Naive B cell (primary cell): ENCODE measurements at regions not wholly inside any gene's neighbourhood (a gene's known extent, or its start where the extent isn't known, plus 50 kb on each side); places are given as distances from the start of the nearest gene placed in this dataset.

Experiments
- ATAC-seq, 2 donors: fragments of 150-1000 bp; cut with Tn5 transposase; 2 replicates each; pipeline ENCODE4 v1.10.0; 2021; ENCODE audit warnings: low read depth in 2 of 2, mild to moderate bottlenecking in 2 of 2, moderate library complexity in 2 of 2
- DNase-seq: peaks from one replicate; pipeline ENCODE4 v3.0.0; 2022
- H3K27ac Mint-ChIP-seq, 6 donors: one replicate each; pipeline ENCODE4 v1.8.0; 2020 to 2022; ENCODE audit warnings: mild to moderate bottlenecking in 6 of 6, mixed read lengths in 6 of 6, moderate library complexity in 5 of 6, inconsistent platforms in 2 of 6
- H3K27me3 Mint-ChIP-seq, 3 donors: one replicate each; pipeline ENCODE4 v1.8.0; 2021 to 2022; ENCODE audit warnings: mixed read lengths in 3 of 3, mild to moderate bottlenecking in 1 of 3
- H3K36me3 Mint-ChIP-seq, 2 donors: one replicate each; pipeline ENCODE4 v1.8.0; 2020 to 2022; ENCODE audit warnings: mixed read lengths in 2 of 2, inconsistent platforms in 1 of 2, mild to moderate bottlenecking in 1 of 2
- H3K4me1 Mint-ChIP-seq, 3 donors: one replicate each; pipeline ENCODE4 v1.8.0; 2020 to 2022; ENCODE audit warnings: mixed read lengths in 3 of 3, inconsistent platforms in 1 of 3, mild to moderate bottlenecking in 1 of 3, moderate library complexity in 1 of 3
- H3K4me3 Mint-ChIP-seq, 8 donors: one replicate each; pipeline ENCODE4 v1.8.0; 2020 to 2022; ENCODE audit warnings: mild to moderate bottlenecking in 8 of 8, mixed read lengths in 8 of 8, moderate library complexity in 8 of 8, inconsistent platforms in 2 of 8
- H3K9me3 Mint-ChIP-seq, 7 donors: one replicate each; pipeline ENCODE4 v1.8.0; 2020 to 2022; ENCODE audit warnings: mixed read lengths in 7 of 7, mild to moderate bottlenecking in 5 of 7, inconsistent platforms in 2 of 7, moderate library complexity in 1 of 7

DNA sequence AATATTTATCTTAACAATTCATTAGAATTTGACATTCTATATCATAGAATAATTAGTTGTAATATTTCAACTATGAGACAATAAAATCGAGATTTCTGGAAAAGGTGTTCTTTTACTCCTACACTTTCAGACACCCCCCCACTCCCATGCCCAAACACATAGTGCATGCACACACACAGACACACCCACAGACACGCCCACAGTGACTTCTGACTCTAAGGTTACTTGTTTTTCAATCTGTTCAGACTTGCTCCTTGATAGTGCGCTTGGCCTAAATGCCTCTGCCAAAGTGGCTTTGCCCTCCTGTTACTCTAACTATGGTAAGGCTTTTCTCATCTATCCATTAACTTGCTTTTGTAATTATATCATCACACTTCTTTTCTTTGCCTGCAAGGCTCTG, 144.0 kb upstream of the PPP1R3A start:
- Mint-ChIP-seq H3K27ac (no peak overlapping the region), H3K4me3 (no peak overlapping the region), H3K36me3 (no peaks in the 10 kb centered on the region), H3K27me3 (peaks cover 14 to 50% (median 33%) of the 10 kb centered on the region in 3 donors), H3K9me3 (peaks cover 0 to 5% (median 3%) of the 10 kb centered on the region in 7 donors), H3K4me1 (peaks cover 0 to 6% (median 0%) of the 10 kb centered on the region in 3 donors)
- no peak for ATAC-seq
- no peak for DNase-seq

DNA sequence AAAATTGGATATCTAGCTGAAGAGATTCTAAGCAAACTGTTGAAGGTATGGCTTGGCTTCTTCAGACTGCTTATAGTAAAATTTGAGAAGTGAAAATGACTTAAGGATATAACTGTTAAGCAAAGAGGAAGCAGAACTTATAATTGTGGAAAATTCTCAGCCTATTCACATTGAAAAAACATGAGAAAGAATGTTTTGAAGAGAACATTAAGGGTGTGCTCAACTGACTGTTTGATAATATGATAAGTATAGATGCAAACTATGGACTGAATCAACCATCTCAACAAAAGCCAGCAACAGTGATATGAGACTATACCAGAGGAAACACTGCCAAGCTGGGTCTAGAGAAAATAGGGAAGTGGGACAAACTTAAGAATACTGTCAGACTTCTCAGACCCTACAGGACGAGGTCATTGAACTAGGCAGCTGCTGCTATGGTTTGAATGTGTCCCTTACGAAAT, 133.1 kb upstream of the PPP1R3A start:
- peak; percentile 87 to 94 for ATAC-seq
- H3K9me3 Mint-ChIP-seq: peaks cover 4 to 10% (median 8%) of the 10 kb centered on the region in 7 donors
- peaks cover 0 to 8% of the 10 kb centered on the region in 2 donors for H3K36me3 Mint-ChIP-seq
- H3K4me3 Mint-ChIP-seq: peak overlapping the region in 7 of 8 donors; percentile 30 to 75 (median 54)
- H3K27me3 Mint-ChIP-seq: peaks cover 7 to 9% (median 8%) of the 10 kb centered on the region in 3 donors
- H3K4me1 Mint-ChIP-seq: peaks cover 32 to 45% (median 37%) of the 10 kb centered on the region in 3 donors
- peak overlapping the region in 1 of 6 donors; percentile 31 for H3K27ac Mint-ChIP-seq
- DNase-seq: peak; percentile 59

DNA sequence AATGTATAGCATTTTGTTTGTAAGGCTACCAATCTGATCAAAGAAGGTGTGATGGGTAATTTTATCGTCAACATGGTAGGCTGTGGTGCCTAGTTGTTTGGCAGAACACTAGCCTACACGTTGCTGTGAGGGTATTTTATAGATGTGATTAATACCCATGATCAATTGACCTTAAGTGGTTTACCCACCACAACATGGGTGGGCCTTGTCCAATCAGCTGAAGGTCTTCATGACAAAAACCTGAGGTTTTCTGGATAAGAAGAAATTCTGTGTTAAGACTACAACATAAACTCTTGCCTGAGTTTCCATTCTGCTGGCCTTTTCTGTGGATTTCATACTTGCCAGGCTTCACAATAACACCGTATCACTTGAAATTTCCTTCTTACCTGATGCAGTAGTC, 131.8 kb upstream of the PPP1R3A start:
- Mint-ChIP-seq H3K36me3 (no peaks in the 10 kb centered on the region), H3K27ac (peak overlapping the region in 1 of 6 donors; percentile 58), H3K4me1 (peaks cover 32 to 49% (median 41%) of the 10 kb centered on the region in 3 donors), H3K4me3 (no peak overlapping the region), H3K9me3 (peaks cover 0 to 6% (median 0%) of the 10 kb centered on the region in 7 donors), H3K27me3 (no peaks in the 10 kb centered on the region)
- no peak for DNase-seq
- ATAC-seq: no peak

DNA sequence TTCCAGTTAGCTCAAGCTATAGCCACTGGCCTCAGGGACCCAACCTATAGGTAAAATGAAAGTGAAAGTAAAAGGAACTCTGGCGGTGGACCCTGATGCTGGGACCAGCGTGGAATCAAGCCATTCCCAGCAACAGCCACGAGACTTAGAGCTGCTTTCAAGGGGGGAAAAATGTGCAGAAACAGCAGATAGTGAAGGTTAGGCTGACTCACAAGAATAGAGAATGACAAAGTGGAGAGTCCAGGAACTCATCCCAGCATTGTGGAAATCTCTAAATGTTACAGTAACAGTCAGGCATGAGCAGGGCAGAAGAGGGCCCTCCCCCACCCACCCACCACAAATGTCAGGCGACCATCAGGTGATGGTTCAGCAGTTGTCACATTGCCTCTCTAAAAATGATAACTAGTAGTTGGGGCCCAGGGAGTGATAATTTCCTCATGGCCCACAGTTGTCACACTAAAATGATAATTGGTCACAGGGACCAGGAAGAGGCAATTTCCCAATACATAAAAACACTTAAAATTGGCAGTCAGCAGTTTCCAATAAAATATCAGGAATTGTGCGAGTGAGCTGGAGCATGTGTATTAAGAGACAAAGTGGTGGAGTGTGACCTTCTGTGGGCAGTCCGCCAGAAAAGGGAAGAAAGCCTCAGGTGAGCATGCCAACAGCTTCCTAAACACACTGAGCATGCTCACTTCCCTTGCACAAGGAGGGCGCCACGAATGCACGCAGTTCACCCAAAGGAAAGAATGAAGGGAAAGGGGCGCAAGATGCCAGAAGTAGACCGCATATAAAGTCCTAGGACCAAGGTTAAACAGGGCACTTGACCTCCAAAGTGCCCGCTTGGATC, 129.8 kb upstream of the PPP1R3A start:
- Mint-ChIP-seq H3K9me3 (peaks cover 0 to 6% (median 0%) of the 10 kb centered on the region in 7 donors), H3K4me3 (peak overlapping the region in 4 of 8 donors; percentile 33 to 71 (median 51)), H3K27me3 (no peaks in the 10 kb centered on the region), H3K36me3 (no peaks in the 10 kb centered on the region), H3K4me1 (peaks cover 32 to 48% (median 41%) of the 10 kb centered on the region in 3 donors), H3K27ac (no peak overlapping the region)
- DNase-seq: no peak
- no peak for ATAC-seq

DNA sequence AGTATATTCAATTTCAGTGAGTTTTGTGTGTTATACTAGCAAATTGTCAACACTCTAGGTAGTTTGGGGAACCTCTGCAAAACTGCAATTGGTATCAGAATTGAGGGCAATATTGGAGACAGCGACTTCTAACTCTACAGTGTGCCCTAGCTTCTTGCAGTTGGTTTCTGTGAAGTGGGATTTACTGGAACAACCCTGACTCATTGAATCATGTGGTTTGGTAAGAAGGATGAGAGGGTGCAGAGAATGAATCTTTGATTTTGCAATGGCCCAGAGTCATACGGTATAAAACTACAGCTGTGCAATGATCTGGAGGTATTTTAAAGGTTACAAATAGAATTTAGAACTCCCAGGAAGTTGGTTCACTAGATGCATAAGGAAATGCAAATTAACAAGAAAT, 129.1 kb upstream of the PPP1R3A start:
- DNase-seq (no peak), ATAC-seq (no peak)
- no peaks in the 10 kb centered on the region for H3K27me3 Mint-ChIP-seq
- H3K4me1 Mint-ChIP-seq: peaks cover 27 to 41% (median 36%) of the 10 kb centered on the region in 3 donors
- H3K36me3 Mint-ChIP-seq: no peaks in the 10 kb centered on the region
- H3K27ac Mint-ChIP-seq: peak overlapping the region in 1 of 6 donors; percentile 12
- peaks cover 0 to 6% (median 0%) of the 10 kb centered on the region in 7 donors for H3K9me3 Mint-ChIP-seq
- H3K4me3 Mint-ChIP-seq: peak overlapping the region in 3 of 8 donors; percentile 34 to 71 (median 68)

DNA sequence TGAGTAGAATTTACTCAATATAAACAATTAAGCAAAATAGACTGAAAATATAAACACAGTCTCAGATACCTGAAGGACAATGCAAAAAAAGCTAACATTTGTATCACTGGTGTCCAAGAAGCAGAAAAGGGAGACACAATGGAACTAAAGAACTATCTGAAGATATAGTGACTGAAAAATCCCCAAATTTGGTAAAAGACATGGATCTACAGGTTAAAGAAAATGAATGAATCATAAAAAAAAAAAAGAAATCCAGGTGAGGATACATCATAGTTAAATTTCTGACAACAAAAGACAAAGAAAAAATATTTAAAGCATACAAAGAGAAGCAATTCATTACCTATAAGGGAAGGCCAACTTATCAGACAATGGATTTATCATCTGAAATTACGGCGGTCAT, 114.7 kb upstream of the PPP1R3A start:
- DNase-seq (no peak), ATAC-seq (no peak)
- H3K27ac Mint-ChIP-seq: peak overlapping the region in 1 of 6 donors; percentile 59
- H3K27me3 Mint-ChIP-seq: no peaks in the 10 kb centered on the region
- H3K4me3 Mint-ChIP-seq: no peak overlapping the region
- H3K4me1 Mint-ChIP-seq: no peaks in the 10 kb centered on the region
- no peaks in the 10 kb centered on the region for H3K9me3 Mint-ChIP-seq
- H3K36me3 Mint-ChIP-seq: no peaks in the 10 kb centered on the region

DNA sequence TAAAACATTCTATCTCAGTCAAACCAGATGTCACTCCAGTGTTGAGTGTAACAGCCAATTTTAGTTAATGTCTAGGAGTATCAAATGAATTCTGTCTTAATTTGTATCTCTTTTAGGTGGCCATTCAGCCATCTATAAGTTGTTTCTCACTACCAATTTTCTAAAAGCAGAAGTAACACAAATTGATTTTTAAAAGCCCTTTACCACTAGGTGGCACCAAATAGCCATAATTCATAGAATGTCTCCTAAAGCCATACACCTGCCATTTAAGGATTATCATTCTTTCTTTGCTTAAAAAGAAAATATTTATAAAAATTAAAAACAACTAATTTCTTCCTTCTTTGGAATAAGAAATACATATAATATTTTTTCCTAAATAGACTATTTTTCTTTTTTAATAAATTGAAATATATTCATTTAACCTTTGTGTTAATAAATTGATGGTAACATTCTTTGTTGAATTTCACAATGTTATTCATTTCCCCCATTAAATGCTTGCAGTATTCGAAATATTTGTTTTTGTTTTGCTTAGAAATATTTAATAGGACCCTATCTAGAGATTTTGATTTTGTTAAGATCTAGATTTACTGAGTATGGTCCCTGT, 107.8 kb upstream of the PPP1R3A start:
- no peaks in the 10 kb centered on the region for H3K4me1 Mint-ChIP-seq
- no peaks in the 10 kb centered on the region for H3K9me3 Mint-ChIP-seq
- H3K27ac Mint-ChIP-seq: no peak overlapping the region
- H3K27me3 Mint-ChIP-seq: peaks cover 4 to 13% (median 8%) of the 10 kb centered on the region in 3 donors
- ATAC-seq: peak; percentile 48 to 75
- peak; percentile 62 for DNase-seq
- no peak overlapping the region for H3K4me3 Mint-ChIP-seq
- no peaks in the 10 kb centered on the region for H3K36me3 Mint-ChIP-seq

DNA sequence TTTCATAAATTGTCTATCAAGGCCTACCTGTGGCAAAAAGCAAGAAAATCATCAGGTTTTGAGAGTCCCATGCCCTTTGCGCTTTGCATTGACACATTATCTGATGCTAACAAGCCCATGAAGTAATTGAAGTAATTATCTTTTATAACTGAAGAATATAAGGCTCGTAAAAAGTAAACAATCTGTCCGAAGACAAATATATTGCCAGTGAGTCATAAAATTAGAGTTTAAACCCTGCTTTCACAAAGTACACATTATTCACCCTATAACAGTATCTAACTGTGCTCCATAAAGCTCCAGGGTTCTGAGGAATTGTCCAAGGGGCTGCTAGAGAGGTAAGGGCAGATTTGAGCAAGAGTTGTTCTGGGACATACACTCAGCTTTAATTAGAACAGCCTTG, 102.3 kb upstream of the PPP1R3A start:
- Mint-ChIP-seq H3K27ac (no peak overlapping the region), H3K9me3 (no peaks in the 10 kb centered on the region), H3K36me3 (no peaks in the 10 kb centered on the region), H3K4me1 (no peaks in the 10 kb centered on the region), H3K27me3 (peaks cover 9 to 20% (median 12%) of the 10 kb centered on the region in 3 donors), H3K4me3 (no peak overlapping the region)
- ATAC-seq (no peak), DNase-seq (no peak)

DNA sequence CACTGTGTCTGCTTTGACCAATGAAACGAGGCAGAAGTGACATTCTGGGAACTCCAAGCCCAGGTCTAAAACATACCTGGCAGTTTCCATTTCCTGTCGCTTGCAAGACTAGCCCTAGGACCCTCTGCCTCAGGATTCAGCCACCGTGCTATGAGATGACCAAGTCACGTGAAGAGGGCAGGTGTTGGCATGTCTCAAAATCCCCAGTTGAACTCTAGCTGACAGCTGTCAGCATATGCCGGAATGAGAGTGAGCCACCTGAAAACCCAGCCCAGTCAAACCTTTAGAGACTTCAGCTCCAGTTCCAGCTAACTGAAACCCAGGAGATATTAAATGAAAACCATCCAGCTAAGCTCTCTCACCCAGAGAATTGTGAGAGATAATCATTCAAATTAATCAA, 89.9 kb upstream of the PPP1R3A start:
- DNase-seq: no peak
- H3K4me1 Mint-ChIP-seq: no peaks in the 10 kb centered on the region
- H3K9me3 Mint-ChIP-seq: peaks cover 0 to 4% (median under 1%) of the 10 kb centered on the region in 7 donors
- peak overlapping the region in 1 of 6 donors; percentile 22 for H3K27ac Mint-ChIP-seq
- no peak for ATAC-seq
- peaks cover 9 to 29% (median 12%) of the 10 kb centered on the region in 3 donors for H3K27me3 Mint-ChIP-seq
- H3K36me3 Mint-ChIP-seq: no peaks in the 10 kb centered on the region
- H3K4me3 Mint-ChIP-seq: no peak overlapping the region

DNA sequence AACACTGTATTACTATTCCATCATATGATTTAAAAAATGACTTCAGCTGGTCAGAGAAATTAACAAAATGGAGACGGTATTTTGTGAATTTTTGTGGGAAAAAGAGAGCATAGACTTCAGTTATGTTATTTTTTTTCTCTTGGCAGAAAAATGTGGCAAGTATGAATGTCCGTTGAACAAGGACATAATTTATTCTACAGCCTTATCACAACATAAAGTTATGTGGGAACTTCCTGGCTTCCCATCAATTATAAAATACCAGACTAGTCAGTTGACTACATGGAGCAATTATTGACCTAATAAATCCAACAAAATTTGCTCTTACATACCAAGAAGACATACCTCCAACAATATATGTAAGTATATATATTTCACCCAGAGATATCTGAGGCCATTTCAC, 88.6 kb upstream of the PPP1R3A start:
- H3K4me3 Mint-ChIP-seq: no peak overlapping the region
- H3K4me1 Mint-ChIP-seq: no peaks in the 10 kb centered on the region
- peaks cover 5 to 24% (median 6%) of the 10 kb centered on the region in 3 donors for H3K27me3 Mint-ChIP-seq
- peaks cover under 1 to 14% (median 3%) of the 10 kb centered on the region in 7 donors for H3K9me3 Mint-ChIP-seq
- DNase-seq: no peak
- ATAC-seq: no peak
- no peaks in the 10 kb centered on the region for H3K36me3 Mint-ChIP-seq
- H3K27ac Mint-ChIP-seq: no peak overlapping the region

DNA sequence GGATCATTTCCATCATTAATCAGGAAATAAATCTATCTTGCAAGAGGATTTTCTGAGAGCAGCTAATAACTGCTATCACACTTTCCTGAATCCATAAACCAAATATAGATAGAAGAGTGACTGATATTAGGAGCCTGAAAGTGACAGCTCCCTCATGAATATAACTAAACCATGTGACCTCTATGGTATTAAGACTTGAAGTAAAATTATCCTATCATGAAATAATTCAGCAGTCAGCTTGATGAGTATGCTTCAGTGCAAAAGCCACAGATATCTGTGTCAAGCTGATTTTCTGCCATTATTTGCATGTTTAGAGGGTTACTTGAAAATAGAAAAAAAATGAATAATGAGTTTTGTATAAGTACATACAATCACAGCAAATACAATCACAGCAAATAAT, 80.1 kb upstream of the PPP1R3A start:
- Mint-ChIP-seq H3K27ac (no peak overlapping the region), H3K27me3 (no peaks in the 10 kb centered on the region), H3K9me3 (peaks cover 5 to 25% (median 14%) of the 10 kb centered on the region in 7 donors), H3K4me1 (no peaks in the 10 kb centered on the region), H3K36me3 (no peaks in the 10 kb centered on the region), H3K4me3 (no peak overlapping the region)
- ATAC-seq (no peak), DNase-seq (no peak)

DNA sequence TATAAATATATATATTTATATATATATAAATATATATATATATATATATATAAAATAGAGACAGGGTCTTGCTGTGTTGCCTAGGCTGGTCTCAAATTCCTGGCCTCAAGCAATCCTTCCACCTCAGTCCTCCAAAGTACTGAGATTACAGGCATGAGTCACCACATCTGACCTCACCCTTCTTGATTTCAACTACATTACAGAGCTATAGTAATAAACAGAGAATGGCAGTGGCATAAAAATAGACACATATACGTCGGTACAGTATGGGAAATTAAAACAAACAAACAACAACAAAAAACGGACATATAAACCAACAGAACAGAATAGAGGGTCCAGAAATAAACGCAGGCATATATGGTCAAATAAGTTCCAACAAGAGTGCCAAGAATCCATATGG, 77.6 kb upstream of the PPP1R3A start:
- no peak overlapping the region for H3K4me3 Mint-ChIP-seq
- H3K27ac Mint-ChIP-seq: no peak overlapping the region
- peaks cover 0 to 10% (median 3%) of the 10 kb centered on the region in 7 donors for H3K9me3 Mint-ChIP-seq
- H3K4me1 Mint-ChIP-seq: no peaks in the 10 kb centered on the region
- no peak for DNase-seq
- ATAC-seq: no peak
- H3K27me3 Mint-ChIP-seq: no peaks in the 10 kb centered on the region
- H3K36me3 Mint-ChIP-seq: no peaks in the 10 kb centered on the region

DNA sequence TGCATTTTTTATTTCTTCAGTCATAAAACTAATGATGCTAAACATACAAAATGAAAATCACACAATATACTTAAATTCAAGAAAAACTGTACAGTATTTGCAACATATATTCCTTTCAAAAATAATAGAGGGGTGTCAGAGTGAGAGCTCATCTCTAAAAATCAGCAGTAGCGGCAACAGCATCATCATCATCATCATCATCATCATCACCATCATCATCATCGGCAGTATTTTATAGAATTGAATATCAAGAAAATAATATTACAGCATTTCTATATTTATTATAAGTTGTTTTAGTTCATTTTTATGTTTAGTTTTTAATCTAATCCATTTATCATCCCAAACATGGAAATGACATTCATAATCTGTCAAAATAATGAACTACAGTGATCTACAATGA, 67.4 kb upstream of the PPP1R3A start:
- no peak overlapping the region for H3K27ac Mint-ChIP-seq
- H3K4me3 Mint-ChIP-seq: no peak overlapping the region
- no peaks in the 10 kb centered on the region for H3K9me3 Mint-ChIP-seq
- no peak for DNase-seq
- H3K36me3 Mint-ChIP-seq: no peaks in the 10 kb centered on the region
- H3K4me1 Mint-ChIP-seq: no peaks in the 10 kb centered on the region
- peaks cover 0 to 8% (median 3%) of the 10 kb centered on the region in 3 donors for H3K27me3 Mint-ChIP-seq
- ATAC-seq: no peak

DNA sequence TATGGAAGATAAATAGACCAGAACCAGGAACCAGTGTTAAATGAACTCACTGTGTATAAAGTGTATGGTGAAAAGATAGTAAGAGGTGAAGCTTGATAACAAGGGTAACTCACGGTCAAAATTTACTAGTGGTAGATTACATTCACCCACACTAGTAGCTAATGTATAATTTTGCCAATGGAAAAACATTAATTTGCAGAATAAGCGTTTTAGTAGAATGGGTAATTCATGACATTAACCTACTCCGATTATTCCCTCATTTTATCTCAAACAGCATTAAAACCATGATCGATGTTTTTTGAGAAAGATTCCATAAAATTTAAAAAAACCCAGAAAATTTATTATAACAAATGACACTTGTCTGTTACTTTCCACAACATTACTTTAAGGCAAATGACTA, 57.7 kb upstream of the PPP1R3A start:
- DNase-seq: no peak
- peaks cover 0 to 5% (median 0%) of the 10 kb centered on the region in 3 donors for H3K27me3 Mint-ChIP-seq
- peaks cover 0 to 4% (median 0%) of the 10 kb centered on the region in 7 donors for H3K9me3 Mint-ChIP-seq
- no peak for ATAC-seq
- H3K4me3 Mint-ChIP-seq: no peak overlapping the region
- no peak overlapping the region for H3K27ac Mint-ChIP-seq
- H3K36me3 Mint-ChIP-seq: no peaks in the 10 kb centered on the region
- no peaks in the 10 kb centered on the region for H3K4me1 Mint-ChIP-seq
